SK-N-SH (cell line): ENCODE measurements at regions not wholly inside any gene's neighbourhood (a gene's known extent, or its start where the extent isn't known, plus 50 kb on each side); places are given as distances from the start of the nearest gene placed in this dataset.

Source experiments
- CTCF ChIA-PET: fragments of 300-600, 350-600 bp; formaldehyde crosslinking; extraction: SDS; loops from one replicate; lab custom pipeline; 2021; lab: Yijun Ruan, JAX
- POLR2A ChIA-PET: fragments of 350-600 bp; sonication (Branson Sonifier 250); formaldehyde crosslinking; extraction: SDS; loops from one replicate; lab custom pipeline; 2020; ENCODE audit warnings: antibody characterized with exemption, inconsistent platforms; lab: Yijun Ruan, JAX
- DNase-seq: peaks from one replicate; pipeline ENCODE4 v3.0.0; 2012
- H2AFZ ChIP-seq: fragments of 200-600 bp; sonication (generic); 2 replicates; pipeline ENCODE4 v1.8.1; 2016; ENCODE audit warnings: antibody characterized with exemption, mild to moderate bottlenecking, low read depth
- H3F3A ChIP-seq: fragments of 200-600 bp; sonication (generic); replicated peaks from 2 replicates; pipeline ENCODE3; 2016; ENCODE audit warnings: antibody characterized with exemption, mild to moderate bottlenecking; ENCODE audit not compliant: insufficient read depth
- H3K27ac ChIP-seq, 2 experiments: fragments of 200-500 bp in 1 of 2; fragments of 200-600 bp in 1 of 2; sonication (Bioruptor generic) in 1 of 2; sonication (generic), shearing (Covaris generic) in 1 of 2; 2 replicates each; pipeline versions ENCODE4 v1.5.1 to v1.6.1; 2014 to 2016; ENCODE audit warnings: low read depth in 2 of 2, inconsistent platforms in 1 of 2, low read length in 1 of 2, mild to moderate bottlenecking in 1 of 2, mixed read lengths in 1 of 2
- H3K27me3 ChIP-seq: fragments of 200-600 bp; sonication (generic), shearing (Covaris generic); 2 replicates; pipeline ENCODE4 v1.6.1; 2016; ENCODE audit warnings: mixed run types; ENCODE audit not compliant: insufficient read depth
- H3K36me3 ChIP-seq, 2 experiments: fragments of 200-500 bp in 1 of 2; fragments of 200-600 bp in 1 of 2; sonication (Bioruptor generic) in 1 of 2; sonication (generic) in 1 of 2; replicated peaks in 1 of 2; 2 replicates each; pipeline versions ENCODE3 to v1.5.1; 2014 to 2016; ENCODE audit warnings: low read length in 1 of 2, mild to moderate bottlenecking in 1 of 2; ENCODE audit not compliant: insufficient read depth in 2 of 2, control insufficient read depth in 1 of 2
- H3K4me1 ChIP-seq, 2 experiments: fragments of 200-500 bp in 1 of 2; fragments of 200-600 bp in 1 of 2; sonication (Bioruptor generic) in 1 of 2; sonication (generic), shearing (Covaris generic) in 1 of 2; 2 replicates each; pipeline versions ENCODE4 v1.5.1 to v1.6.1; 2014 to 2016; ENCODE audit warnings: low read depth in 1 of 2, low read length in 1 of 2, mixed run types in 1 of 2; ENCODE audit not compliant: insufficient read depth in 2 of 2, control insufficient read depth in 1 of 2
- H3K4me2 ChIP-seq: fragments of 200-600 bp; sonication (generic), shearing (Covaris generic); 2 replicates; pipeline ENCODE4 v1.6.1; 2017; ENCODE audit warnings: mixed run types
- H3K4me3 ChIP-seq, 2 experiments: fragments of 200-500 bp in 1 of 2; fragments of 200-600 bp in 1 of 2; sonication (Bioruptor generic) in 1 of 2; sonication (generic), shearing (Covaris generic) in 1 of 2; 2 replicates each; pipeline versions ENCODE4 v1.5.1 to v1.8.1; 2014 to 2016; ENCODE audit warnings: low read depth in 2 of 2, inconsistent platforms in 1 of 2, low read length in 1 of 2, mild to moderate bottlenecking in 1 of 2, mixed read lengths in 1 of 2, moderate library complexity in 1 of 2
- H3K79me2 ChIP-seq: fragments of 200-600 bp; sonication (generic); 2 replicates; pipeline ENCODE4 v1.8.1; 2017; ENCODE audit warnings: mild to moderate bottlenecking; ENCODE audit not compliant: insufficient read depth
- H3K9ac ChIP-seq: fragments of 200-600 bp; sonication (generic); 2 replicates; pipeline ENCODE4 v1.6.1; 2017; ENCODE audit warnings: mixed run types
- H3K9me2 ChIP-seq: fragments of 200-600 bp; sonication (generic); 2 replicates; pipeline ENCODE4 v1.6.1; 2017; ENCODE audit warnings: mixed run types
- H3K9me3 ChIP-seq: fragments of 200-600 bp; sonication (generic); 2 replicates; pipeline ENCODE4 v1.6.1; 2017; ENCODE audit warnings: mixed run types, mild to moderate bottlenecking, moderate library complexity
- H4K20me1 ChIP-seq: fragments of 200-600 bp; sonication (generic); 2 replicates; pipeline ENCODE4 v1.6.1; 2017; ENCODE audit warnings: mild to moderate bottlenecking, mixed run types; ENCODE audit not compliant: insufficient read depth
- CHD2 ChIP-seq: fragments of 150-350 bp; IDR thresholded peaks from 2 replicates; pipeline ENCODE4 v1.6.1; 2018; ENCODE audit warnings: low read length; ENCODE audit not compliant: partially characterized antibody
- ELF1 ChIP-seq: IDR thresholded peaks from 2 replicates; pipeline ENCODE4 v1.4.0; 2012
- EP300 ChIP-seq, 2 experiments: IDR thresholded peaks; 2 replicates each; pipeline versions ENCODE4 v1.4.0 to v1.6.1; 2012; ENCODE audit warnings: borderline replicate concordance in 1 of 2, low read depth in 1 of 2, low read length in 1 of 2
- EZH2phosphoT487 ChIP-seq: fragments of 200-600 bp; sonication (generic); IDR thresholded peaks from 2 replicates; pipeline ENCODE4 v1.6.1; 2017; ENCODE audit warnings: low read depth, mixed run types, mild to moderate bottlenecking, antibody characterized with exemption, moderate library complexity, borderline replicate concordance
- FOSL2 ChIP-seq: IDR thresholded peaks from 2 replicates; pipeline ENCODE4 v1.4.0; 2012; ENCODE audit warnings: low read depth, mild to moderate bottlenecking, moderate library complexity, borderline replicate concordance
- FOXJ3 ChIP-seq: sonication (generic); formaldehyde crosslinking; IDR thresholded peaks from 2 replicates; pipeline ENCODE4 v1.5.1; 2020; ENCODE audit warnings: mild to moderate bottlenecking, missing genetic modification reagents
- GABPA ChIP-seq: IDR thresholded peaks from 2 replicates; pipeline ENCODE4 v1.4.0; 2012; ENCODE audit warnings: low read depth, mild to moderate bottlenecking
- GATA2 ChIP-seq: sonication (generic); formaldehyde crosslinking; IDR thresholded peaks from 2 replicates; pipeline ENCODE4 v1.5.0; 2020; ENCODE audit warnings: mild to moderate bottlenecking, missing genetic modification reagents
- IRF3 ChIP-seq: fragments of 150-350 bp; IDR thresholded peaks from 2 replicates; pipeline ENCODE4 v1.6.1; 2016; ENCODE audit warnings: mild to moderate bottlenecking, low read depth, low read length
- JUND ChIP-seq: IDR thresholded peaks from 2 replicates; pipeline ENCODE4 v1.4.0; 2012
- MXI1 ChIP-seq: IDR thresholded peaks from 2 replicates; pipeline ENCODE4 v1.6.1; 2012; ENCODE audit warnings: mild to moderate bottlenecking, low read depth, low read length, improper control_type of control experiment
- NFIC ChIP-seq: IDR thresholded peaks from 2 replicates; pipeline ENCODE4 v1.4.0; 2012; ENCODE audit warnings: borderline replicate concordance
- PBX3 ChIP-seq: IDR thresholded peaks from 2 replicates; pipeline ENCODE4; 2012
- POLR2AphosphoS5 ChIP-seq: IDR thresholded peaks from 2 replicates; pipeline ENCODE4 v1.6.1; 2012; ENCODE audit warnings: low read depth, low read length
- RAD21 ChIP-seq: IDR thresholded peaks from 2 replicates; pipeline ENCODE4 v1.6.1; 2012; ENCODE audit warnings: mild to moderate bottlenecking, low read length
- RCOR1 ChIP-seq: fragments of 150-350 bp; IDR thresholded peaks from 2 replicates; pipeline ENCODE4 v1.6.1; 2017; ENCODE audit warnings: antibody characterized with exemption, low read length
- SMC3 ChIP-seq: IDR thresholded peaks from 2 replicates; pipeline ENCODE4 v1.6.1; 2012; ENCODE audit warnings: low read depth, low read length, improper control_type of control experiment
- YY1 ChIP-seq: IDR thresholded peaks from 2 replicates; pipeline ENCODE4 v1.4.0; 2012; ENCODE audit warnings: low read depth, mild to moderate bottlenecking
- WGBS: methylation state at CpG from one replicate; pipeline ENCODE4 v1.1.6; 2017; ENCODE audit warnings: low lambda C conversion rate; 5-methylcytosine and 5-hydroxymethylcytosine counted together
- TF ChIP-seq, protein P1 (sequence below): IDR thresholded peaks from 2 replicates; pipeline ENCODE4 v1.4.0; 2012; ENCODE audit warnings: low read depth, borderline replicate concordance

DNA sequence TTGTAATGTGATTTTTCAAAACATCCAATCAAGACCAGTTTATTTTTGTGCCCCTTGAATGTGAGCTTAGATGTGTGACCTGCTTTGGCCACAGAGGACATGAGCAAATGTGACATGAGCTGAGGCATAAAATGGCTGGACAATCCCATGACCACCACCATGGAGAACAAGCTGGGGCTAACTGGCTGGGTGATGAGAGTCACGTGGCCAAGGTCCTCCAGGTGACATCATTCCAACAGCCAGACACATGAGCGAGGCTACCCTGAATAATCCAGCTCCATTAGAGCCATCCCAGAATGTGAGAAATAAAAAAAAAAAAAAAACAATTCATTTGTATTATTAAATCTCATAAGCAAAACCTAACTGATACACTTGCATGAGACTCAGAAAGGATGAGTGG, 90.4 kb upstream of the LDB2 start:
- no peaks in the 10 kb centered on the region for H4K20me1 ChIP-seq
- H3K4me2 ChIP-seq, result no peak overlapping the region
- H3K27ac ChIP-seq, result no peak overlapping the region
- H3K9ac ChIP-seq, result no peak overlapping the region
- no peaks in the 10 kb centered on the region for H3K79me2 ChIP-seq
- no peaks in the 10 kb centered on the region for H3K9me3 ChIP-seq
- WGBS, result 54% methylated on average over 2 of the region's 2 CpGs
- H3K27me3 ChIP-seq, result no peaks in the 10 kb centered on the region
- CTCF ChIA-PET, result interaction anchor here (0.6 to 1.4 kb wide), 4 partner anchors 82 to 359 kb away, joined by 3 read pairs; no protein-coding TSS in a partner anchor
- H3K4me3 ChIP-seq, result no peak overlapping the region
- no peak for DNase-seq
- no peaks in the 10 kb centered on the region for H3K4me1 ChIP-seq
- H3F3A ChIP-seq, result no peaks in the 10 kb centered on the region
- POLR2A ChIA-PET, result no interaction called here
- H3K36me3 ChIP-seq, result no peaks in the 10 kb centered on the region
- H3K9me2 ChIP-seq, result no peaks in the 10 kb centered on the region
- no peak overlapping the region for H2AFZ ChIP-seq
- TF ChIP-seq IRF3, result no peak
- TF ChIP-seq CHD2, result no peak
- TF ChIP-seq YY1, result no peak
- TF ChIP-seq, protein P1, sequence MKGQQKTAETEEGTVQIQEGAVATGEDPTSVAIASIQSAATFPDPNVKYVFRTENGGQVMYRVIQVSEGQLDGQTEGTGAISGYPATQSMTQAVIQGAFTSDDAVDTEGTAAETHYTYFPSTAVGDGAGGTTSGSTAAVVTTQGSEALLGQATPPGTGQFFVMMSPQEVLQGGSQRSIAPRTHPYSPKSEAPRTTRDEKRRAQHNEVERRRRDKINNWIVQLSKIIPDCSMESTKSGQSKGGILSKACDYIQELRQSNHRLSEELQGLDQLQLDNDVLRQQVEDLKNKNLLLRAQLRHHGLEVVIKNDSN, result no peak
- no peak for TF ChIP-seq NFIC
- TF ChIP-seq RAD21, result no peak
- no peak for TF ChIP-seq FOXJ3
- TF ChIP-seq JUND, result no peak
- no peak for TF ChIP-seq RCOR1
- TF ChIP-seq EZH2phosphoT487, result no peak
- no peak for TF ChIP-seq POLR2AphosphoS5
- TF ChIP-seq MXI1, result no peak
- no peak for TF ChIP-seq SMC3
- no peak for TF ChIP-seq PBX3

DNA sequence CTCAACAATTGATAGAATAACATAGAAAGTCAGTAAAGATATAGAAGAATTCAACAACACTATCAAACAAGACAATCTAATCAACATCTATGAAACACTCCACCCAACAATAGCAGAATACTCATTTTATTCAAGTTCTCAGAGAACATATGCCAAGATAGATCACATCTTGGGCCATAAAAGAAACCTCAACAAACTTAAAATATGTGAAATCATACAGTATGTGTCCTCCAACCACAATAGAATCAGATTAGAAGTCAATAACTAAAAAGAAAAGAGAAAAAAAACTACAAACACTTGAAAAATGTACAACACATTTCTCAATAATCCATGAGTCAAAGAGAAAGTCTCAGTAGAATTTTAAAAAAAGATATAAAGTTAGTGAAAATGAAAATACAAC, 78.6 kb upstream of the LDB2 start:
- POLR2A ChIA-PET, result no interaction called here
- Histone ChIP-seq H3K4me1 (no peaks in the 10 kb centered on the region; a peak in 1 of 4 replicates), H3K9me2 (no peaks in the 10 kb centered on the region), H4K20me1 (no peaks in the 10 kb centered on the region), H3K27ac (no peak overlapping the region), H3K4me2 (no peak overlapping the region), H3K4me3 (no peak overlapping the region), H3K36me3 (no peaks in the 10 kb centered on the region), H3K9ac (no peak overlapping the region), H3F3A (no peaks in the 10 kb centered on the region), H3K27me3 (no peaks in the 10 kb centered on the region), H3K9me3 (no peaks in the 10 kb centered on the region), H3K79me2 (no peaks in the 10 kb centered on the region), H2AFZ (no peak overlapping the region)
- DNase-seq, result no peak
- CTCF ChIA-PET, result no interaction called here
- no peak for TF ChIP-seq GABPA
- TF ChIP-seq GATA2 (CRISPR knock-in tag), result no peak
- no peak for TF ChIP-seq NFIC
- no peak for TF ChIP-seq JUND
- TF ChIP-seq RAD21, result no peak
- TF ChIP-seq EP300 (IDR thresholded peaks at IDR 0.05; ENCODE audit: borderline replicate concordance in 1 of 2, low read depth in 1 of 2, low read length in 1 of 2), result no peak
- no peak for TF ChIP-seq ELF1
- TF ChIP-seq FOSL2, result no peak
